Panc1 (cell line): ENCODE measurements at regions not wholly inside any gene's neighbourhood (a gene's known extent, or its start where the extent isn't known, plus 50 kb on each side); places are given as distances from the start of the nearest gene placed in this dataset.

Source experiments
- ATAC-seq: fragments of 200-7000 bp; cut with Tn5 transposase; 2 replicates; pipeline ENCODE4 v1.9.1; 2020; ENCODE audit warnings: mild to moderate bottlenecking, moderate library complexity
- BruUV-seq: library from RNA; stranded (reverse); fragments of 400-500 nt; replicated peaks from 2 replicates; lab custom pipeline; 2021; lab: Mats Ljungman, UMichigan
- CTCF ChIA-PET: fragments of 300-600 bp; sonication (Branson Sonifier 250); formaldehyde crosslinking; loops from one replicate; lab custom pipeline; 2022; ENCODE audit warnings: antibody characterized with exemption; lab: Charles Lee
- POLR2A ChIA-PET: fragments of 300-600 bp; sonication (Branson Sonifier 250); formaldehyde crosslinking; loops from one replicate; lab custom pipeline; 2022; ENCODE audit warnings: antibody characterized with exemption; lab: Charles Lee
- DNase-seq: peaks from one replicate; pipeline ENCODE4 v3.0.0-alpha.2; 2010; ENCODE audit warnings: low read depth, low spot score
- H3K27ac ChIP-seq: 2 replicates; pipeline ENCODE4 v1.5.1; 2011; ENCODE audit warnings: mild to moderate bottlenecking, low read length, inconsistent platforms
- H3K27me3 ChIP-seq: fragments of 200-500 bp; sonication (Bioruptor generic); 2 replicates; pipeline ENCODE4 v1.6.0; 2014; ENCODE audit warnings: low read length, inconsistent platforms; ENCODE audit not compliant: control insufficient read depth, insufficient read depth
- H3K36me3 ChIP-seq: fragments of 200-500 bp; sonication (Bioruptor generic); 2 replicates; pipeline ENCODE4 v1.5.1; 2014; ENCODE audit warnings: inconsistent platforms, mild to moderate bottlenecking, low read length, moderate library complexity; ENCODE audit not compliant: control insufficient read depth, insufficient read depth
- H3K4me1 ChIP-seq: 2 replicates; pipeline ENCODE4 v1.5.1; 2011; ENCODE audit warnings: inconsistent platforms, mild to moderate bottlenecking, low read length, moderate library complexity; ENCODE audit not compliant: control insufficient read depth, insufficient read depth
- H3K4me3 ChIP-seq, 2 experiments: 2 replicates each; pipeline ENCODE4 v1.5.1; 2011 to 2012; ENCODE audit warnings: low read depth in 2 of 2, low read length in 2 of 2, mild to moderate bottlenecking in 2 of 2, inconsistent platforms in 1 of 2, moderate library complexity in 1 of 2
- H3K9me3 ChIP-seq: fragments of 200-500 bp; sonication (Bioruptor generic); 2 replicates; pipeline ENCODE4 v1.5.1; 2014; ENCODE audit warnings: low read depth, mild to moderate bottlenecking, inconsistent platforms, low read length, moderate library complexity; ENCODE audit not compliant: control insufficient read depth, insufficient read depth
- CTCF ChIP-seq: fragments of 450-650 bp; IDR thresholded peaks from 2 replicates; pipeline ENCODE4 v1.5.1; 2017; ENCODE audit warnings: mild to moderate bottlenecking
- POLR2AphosphoS5 ChIP-seq: IDR thresholded peaks from 2 replicates; pipeline ENCODE4 v1.6.1; 2012; ENCODE audit warnings: mild to moderate bottlenecking, low read depth, low read length, moderate library complexity
- SIN3A ChIP-seq: IDR thresholded peaks from 2 replicates; pipeline ENCODE4 v1.6.1; 2012; ENCODE audit warnings: low read depth, mild to moderate bottlenecking, low read length, moderate library complexity, borderline replicate concordance; ENCODE audit not compliant: insufficient read depth
- TCF7L2 ChIP-seq: IDR thresholded peaks from 2 replicates; pipeline ENCODE4 v1.6.1; 2011; ENCODE audit warnings: mild to moderate bottlenecking, low read depth, low read length, inconsistent platforms
- in situ Hi-C: cut with HindIII; loops from 2 replicates; pipeline ENCODE4 v1.10.0; 2016; ENCODE audit warnings: low sequenced_read_pairs, low pct_unique_long_range_greater_than_20kb
- intact Hi-C: fragments of 100-400 bp; cut with micrococcal nuclease; formaldehyde crosslinking; loops from one replicate; pipeline ENCODE4 v1.10.0; 2022; ENCODE audit not compliant: unreplicated experiment
- TF ChIP-seq, protein P1 (sequence below), 2 experiments: IDR thresholded peaks; 2 replicates each; pipeline ENCODE4 v1.6.1; 2011 to 2012; ENCODE audit warnings: low read depth in 2 of 2, control low read depth in 1 of 2, low read length in 1 of 2, mild to moderate bottlenecking in 1 of 2, moderate library complexity in 1 of 2; ENCODE audit not compliant: insufficient read depth in 1 of 2

- no peaks in the 10 kb centered on the region for H3K27me3 ChIP-seq
- no peak overlapping the region for H3K27ac ChIP-seq
- H3K4me3 ChIP-seq = no peak overlapping the region
- H3K4me1 ChIP-seq = peaks cover 4% of the 10 kb centered on the region
- in situ Hi-C loops = no loop called here
- intact Hi-C loops = loop anchor here (5.0 kb wide), 1 partner anchor 761 kb away; no protein-coding TSS in a partner anchor
- no peaks in the 10 kb centered on the region for H3K9me3 ChIP-seq
- H3K36me3 ChIP-seq = no peaks in the 10 kb centered on the region
- no peak for TF ChIP-seq SIN3A
- CTCF ChIA-PET = interaction anchor here (0.5 to 1.2 kb wide), 2 partner anchors 484 to 1571 kb away, joined by 3 to 6 read pairs; no protein-coding TSS in a partner anchor
- BruUV-seq = no TSS peak
- POLR2A ChIA-PET = no interaction called here
- no peak for DNase-seq
- peak; percentile 60 for ATAC-seq
Measured at GRCh38 chr1:60280819-60281218, 207.2 kb upstream of the C1orf87 start.

DNA sequence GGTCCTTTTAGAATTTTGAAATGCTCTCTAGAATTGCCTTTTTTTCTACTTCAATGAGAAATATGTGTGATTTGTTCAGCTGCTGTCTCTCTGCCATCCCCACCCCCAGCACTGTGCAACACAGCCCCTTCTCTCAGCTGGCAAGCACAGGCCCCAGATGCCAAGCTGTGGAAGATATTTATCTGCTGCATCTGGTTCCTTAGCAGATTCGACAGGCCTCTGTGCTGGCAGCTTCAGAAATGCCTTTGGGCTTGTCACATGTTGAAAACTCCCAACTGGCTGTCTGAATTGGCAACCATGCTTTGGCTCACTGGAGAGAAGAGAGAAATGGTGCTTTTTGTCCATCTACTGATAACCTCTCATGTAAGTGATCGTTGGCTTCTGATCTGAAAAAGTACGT, 206.7 kb upstream of the C1orf87 start:
- intact Hi-C loops = loop anchor here (5.0 kb wide), 1 partner anchor 762 kb away; no protein-coding TSS in a partner anchor

More for the DNA sequence above, 206.7 kb upstream of the C1orf87 start:
- no peak for ATAC-seq
- Histone ChIP-seq H3K4me1 (peaks cover 4% of the 10 kb centered on the region), H3K9me3 (no peaks in the 10 kb centered on the region), H3K4me3 (no peak overlapping the region), H3K27me3 (no peaks in the 10 kb centered on the region), H3K27ac (no peak overlapping the region), H3K36me3 (no peaks in the 10 kb centered on the region)
- ChIA-PET POLR2A (no interaction called here), CTCF (no interaction called here)
- TF ChIP-seq POLR2AphosphoS5 (no peak), CTCF (no peak), SIN3A (no peak), TCF7L2 (no peak)
- TF ChIP-seq, protein P1, sequence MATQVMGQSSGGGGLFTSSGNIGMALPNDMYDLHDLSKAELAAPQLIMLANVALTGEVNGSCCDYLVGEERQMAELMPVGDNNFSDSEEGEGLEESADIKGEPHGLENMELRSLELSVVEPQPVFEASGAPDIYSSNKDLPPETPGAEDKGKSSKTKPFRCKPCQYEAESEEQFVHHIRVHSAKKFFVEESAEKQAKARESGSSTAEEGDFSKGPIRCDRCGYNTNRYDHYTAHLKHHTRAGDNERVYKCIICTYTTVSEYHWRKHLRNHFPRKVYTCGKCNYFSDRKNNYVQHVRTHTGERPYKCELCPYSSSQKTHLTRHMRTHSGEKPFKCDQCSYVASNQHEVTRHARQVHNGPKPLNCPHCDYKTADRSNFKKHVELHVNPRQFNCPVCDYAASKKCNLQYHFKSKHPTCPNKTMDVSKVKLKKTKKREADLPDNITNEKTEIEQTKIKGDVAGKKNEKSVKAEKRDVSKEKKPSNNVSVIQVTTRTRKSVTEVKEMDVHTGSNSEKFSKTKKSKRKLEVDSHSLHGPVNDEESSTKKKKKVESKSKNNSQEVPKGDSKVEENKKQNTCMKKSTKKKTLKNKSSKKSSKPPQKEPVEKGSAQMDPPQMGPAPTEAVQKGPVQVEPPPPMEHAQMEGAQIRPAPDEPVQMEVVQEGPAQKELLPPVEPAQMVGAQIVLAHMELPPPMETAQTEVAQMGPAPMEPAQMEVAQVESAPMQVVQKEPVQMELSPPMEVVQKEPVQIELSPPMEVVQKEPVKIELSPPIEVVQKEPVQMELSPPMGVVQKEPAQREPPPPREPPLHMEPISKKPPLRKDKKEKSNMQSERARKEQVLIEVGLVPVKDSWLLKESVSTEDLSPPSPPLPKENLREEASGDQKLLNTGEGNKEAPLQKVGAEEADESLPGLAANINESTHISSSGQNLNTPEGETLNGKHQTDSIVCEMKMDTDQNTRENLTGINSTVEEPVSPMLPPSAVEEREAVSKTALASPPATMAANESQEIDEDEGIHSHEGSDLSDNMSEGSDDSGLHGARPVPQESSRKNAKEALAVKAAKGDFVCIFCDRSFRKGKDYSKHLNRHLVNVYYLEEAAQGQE (IDR thresholded peaks at IDR 0.05; ENCODE audit: insufficient read depth in 1 of 2, low read depth in 2 of 2, low read length in 1 of 2) = no peak
- DNase-seq = no peak
- no TSS peak for BruUV-seq
- in situ Hi-C loops = no loop called here
